Stimulated activated naive CD4-positive, alpha-beta T cell treated with Interleukin-2 at 50 U/mL for 16 hours (primary cell): ENCODE measurements at regions not wholly inside any gene's neighbourhood (a gene's known extent, or its start where the extent isn't known, plus 50 kb on each side); places are given as distances from the start of the nearest gene placed in this dataset.
"Not testable (repeated sequence)": the region's sequence is repeated elsewhere in the genome, so short reads cannot be mapped to it uniquely, and the experiment has no call there.

ENCODE experiments used
- DNase-seq: peaks from one replicate; lab custom pipeline; 2025; lab: John Stamatoyannopoulos, UW

- no peak for DNase-seq
These were observed 100.0 kb upstream of the CITED2 start for GRCh38 chr6:139474145-139475108.

DNA sequence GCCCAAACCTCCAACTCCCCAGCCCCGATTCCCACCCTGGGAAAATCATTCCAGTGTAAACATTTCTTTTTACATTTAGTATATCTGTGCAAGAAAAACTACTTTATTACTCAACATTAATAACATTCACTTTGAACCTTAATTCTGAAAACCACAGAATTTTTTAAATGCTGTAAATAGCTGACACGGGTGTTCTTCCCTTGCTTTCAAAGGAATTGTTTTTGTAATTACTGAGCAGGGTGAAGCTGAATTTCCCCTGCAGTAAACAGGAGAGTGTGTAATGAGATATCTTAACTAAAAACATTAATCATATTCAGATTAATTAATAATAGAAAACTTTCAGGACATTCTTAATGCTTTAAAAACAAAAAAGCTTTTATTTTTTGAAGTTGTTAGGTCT, 99.3 kb upstream of the CITED2 start:
- DNase-seq = no peak

DNA sequence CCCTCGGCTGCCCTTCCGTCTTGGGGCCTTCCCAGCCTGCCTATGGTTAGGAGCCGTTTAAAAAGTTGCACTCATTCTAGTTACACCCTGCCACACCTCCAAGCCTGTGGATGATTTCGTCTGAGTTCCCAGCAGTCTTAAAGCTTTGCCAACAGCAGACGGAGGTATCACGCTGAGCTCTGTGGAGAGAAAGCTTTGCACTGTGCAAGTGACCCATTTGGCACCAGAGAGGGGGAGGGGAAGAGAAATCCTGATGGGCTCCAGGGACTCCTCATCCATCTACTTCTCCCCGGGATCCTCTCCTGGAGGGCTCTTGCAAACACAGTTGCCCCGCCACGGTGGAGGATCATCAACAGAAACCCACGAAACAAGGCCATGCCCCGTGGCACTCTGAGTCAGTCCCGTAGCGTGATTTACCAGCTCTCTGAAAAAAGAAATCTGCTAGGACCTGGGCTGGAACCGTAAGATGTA, 98.8 kb upstream of the CITED2 start:
- no peak for DNase-seq

- DNase-seq = no peak
These were observed 98.0 kb upstream of the CITED2 start for GRCh38 chr6:139472351-139473015.

GRCh38 chr6:139470997-139471396, 96.5 kb upstream of the CITED2 start:
- DNase-seq = no peak

GRCh38 chr6:139468178-139468819, 93.9 kb upstream of the CITED2 start:
- no peak for DNase-seq

DNA sequence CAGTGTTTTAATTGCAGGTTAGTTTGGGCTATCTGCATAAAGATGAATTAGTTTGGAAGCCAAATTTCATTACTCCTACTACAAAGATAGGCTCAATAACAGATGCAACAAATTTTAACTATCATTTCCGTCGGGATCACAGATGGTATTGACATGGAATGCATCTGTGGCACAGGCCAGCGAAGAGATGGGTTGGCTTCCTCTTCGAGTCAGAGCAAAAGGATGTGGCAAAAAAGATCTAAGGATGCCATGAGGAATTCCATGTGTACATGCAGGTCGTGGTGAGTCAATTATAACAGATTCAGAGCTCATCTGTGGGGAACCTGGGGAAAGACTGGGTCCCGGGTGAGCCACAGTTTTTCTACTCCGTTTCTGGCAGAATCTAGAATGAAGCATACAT, 83.0 kb upstream of the CITED2 start:
- DNase-seq = no peak

DNA sequence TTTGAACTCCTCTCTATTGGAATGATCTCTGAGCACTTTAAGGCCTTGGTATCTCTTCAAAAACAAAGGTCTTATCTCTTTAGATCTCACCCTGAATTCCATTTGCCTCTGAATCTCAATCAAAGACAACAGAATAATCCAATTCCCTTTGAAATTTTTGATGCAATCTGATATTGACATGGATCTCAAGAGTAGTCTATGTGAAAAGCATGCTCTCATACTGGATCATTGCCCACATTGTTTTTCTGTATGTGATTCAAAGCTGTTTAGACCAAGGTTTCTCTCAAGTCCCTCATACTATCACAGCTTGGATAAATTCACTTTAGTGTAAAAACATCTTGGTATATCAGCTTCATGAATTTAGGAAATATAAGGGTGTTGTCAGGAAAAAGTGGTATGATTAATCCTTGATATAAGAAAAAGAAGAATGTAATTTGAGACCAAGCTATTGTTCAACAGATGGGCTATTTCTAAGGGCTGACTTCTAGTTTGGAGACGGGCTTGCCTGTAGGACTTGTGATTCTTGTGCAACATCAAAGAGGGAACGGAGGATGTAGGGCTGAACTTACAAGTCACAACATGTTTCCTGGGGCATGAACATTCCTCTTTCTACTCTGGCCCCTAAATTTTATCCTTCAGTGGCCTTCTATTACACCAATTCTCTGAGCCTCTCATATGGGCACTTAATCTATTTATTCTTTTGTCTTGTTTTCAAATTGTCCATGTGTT, 77.9 kb upstream of the CITED2 start:
- no peak for DNase-seq

GRCh38 chr6:139449611-139450000, 75.2 kb upstream of the CITED2 start:
- DNase-seq = no peak

GRCh38 chr6:139448998-139449610, 74.7 kb upstream of the CITED2 start:
- DNase-seq = no peak

DNA sequence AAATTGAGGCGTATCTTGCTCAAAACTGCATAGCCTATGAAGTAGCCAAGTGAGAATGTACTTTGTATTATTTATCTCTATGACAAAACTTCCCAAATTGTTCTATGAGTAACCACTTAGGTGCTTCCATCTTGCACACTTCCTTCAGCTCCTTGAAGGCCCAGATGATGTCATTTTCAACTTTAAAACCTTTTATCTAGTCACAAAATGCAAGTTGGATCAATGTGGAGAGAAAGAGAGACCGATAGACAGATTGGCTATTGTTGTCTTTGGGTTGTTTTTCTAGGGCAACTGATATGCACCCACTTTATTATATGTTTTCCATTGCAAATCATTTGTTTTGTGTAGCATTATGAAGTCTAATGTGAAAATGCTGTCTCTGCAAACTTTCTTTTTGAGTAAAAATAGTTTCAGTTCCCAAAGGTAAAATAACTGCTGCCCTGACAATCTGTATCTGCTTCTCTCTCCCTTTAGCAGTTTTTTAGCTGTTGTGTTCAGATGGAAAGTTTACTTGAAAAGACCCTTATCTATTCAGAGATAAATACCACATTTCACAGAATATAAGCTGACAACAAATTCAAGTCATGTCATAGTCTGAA, 73.7 kb upstream of the CITED2 start:
- no peak for DNase-seq

GRCh38 chr6:139447656-139447975, 73.2 kb upstream of the CITED2 start:
- no peak for DNase-seq

- no peak for DNase-seq
These were observed 72.6 kb upstream of the CITED2 start for GRCh38 chr6:139446768-139447655.

- no peak for DNase-seq
These were observed 71.8 kb upstream of the CITED2 start for GRCh38 chr6:139446138-139446715.

DNA sequence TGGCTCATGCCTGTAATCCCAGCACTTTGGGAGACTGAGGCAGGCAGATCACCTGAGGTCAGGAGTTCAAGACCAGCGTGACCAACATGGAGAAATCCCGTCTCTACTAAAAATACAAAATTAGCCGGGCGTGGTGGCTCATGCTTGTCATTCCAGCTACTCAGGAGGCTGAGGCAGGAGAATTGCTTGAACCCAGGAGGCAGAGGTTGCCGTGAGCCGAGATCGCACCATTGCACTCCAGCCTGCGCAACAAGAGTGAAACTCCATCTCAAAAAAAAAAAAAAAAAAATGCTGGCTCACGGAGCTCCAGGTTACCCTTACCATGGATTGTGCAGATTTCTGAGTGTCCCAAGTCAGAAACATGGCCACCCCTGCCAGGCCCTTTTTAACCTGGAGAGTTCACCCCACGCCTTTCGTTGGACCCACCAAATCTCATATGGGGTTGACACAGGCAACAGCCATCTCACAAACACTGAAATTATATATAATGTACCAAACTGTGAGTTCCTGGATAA, 69.9 kb upstream of the CITED2 start:
- not testable (repeated sequence) for DNase-seq

GRCh38 chr6:139443231-139444112, 69.0 kb upstream of the CITED2 start:
- no peak for DNase-seq

DNA sequence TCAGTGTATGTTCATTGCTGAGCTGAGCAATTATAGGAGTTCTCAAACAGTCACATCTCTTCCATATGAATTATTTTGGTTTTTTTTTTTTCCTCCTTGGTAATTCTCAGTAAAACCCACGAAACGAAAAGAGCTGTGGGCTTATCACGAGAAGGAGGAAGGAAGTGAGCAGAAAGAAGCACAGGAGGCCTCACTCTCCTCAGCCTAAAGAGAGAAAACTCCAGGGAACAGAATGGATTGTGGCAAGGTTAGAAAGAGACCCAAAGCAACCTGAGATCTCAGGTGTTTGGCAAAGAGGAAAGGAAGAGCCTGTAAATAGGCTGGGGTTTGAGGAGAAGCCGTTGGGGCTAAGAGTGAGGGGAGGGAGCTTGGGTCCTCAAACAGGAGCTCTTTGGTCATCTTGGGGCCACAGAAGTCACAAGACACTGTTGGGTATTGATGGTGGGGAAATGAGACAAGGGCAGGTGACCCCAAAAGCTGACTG, 67.8 kb upstream of the CITED2 start:
- no peak for DNase-seq

- no peak for DNase-seq
These were observed 64.9 kb upstream of the CITED2 start for GRCh38 chr6:139439349-139439748.
